IPS-18a (cell line): ENCODE measurements at regions not wholly inside any gene's neighbourhood (a gene's known extent, or its start where the extent isn't known, plus 50 kb on each side); places are given as distances from the start of the nearest gene placed in this dataset.
A peak's percentile ranks its signal among the peaks of the same experiment; 100 is the strongest.

Experiments
- H3K27ac ChIP-seq: one replicate; pipeline ENCODE4 v1.5.1; 2013; ENCODE audit warnings: low read length
- H3K27me3 ChIP-seq: one replicate; pipeline ENCODE4 v1.6.1; 2013; ENCODE audit warnings: mild to moderate bottlenecking, low read length; ENCODE audit not compliant: control insufficient read depth, insufficient read depth
- H3K36me3 ChIP-seq: one replicate; pipeline ENCODE4 v1.6.1; 2013; ENCODE audit warnings: low read depth, low read length; ENCODE audit not compliant: control insufficient read depth
- H3K4me1 ChIP-seq: one replicate; pipeline ENCODE4 v1.6.1; 2013; ENCODE audit warnings: low read depth, low read length; ENCODE audit not compliant: control insufficient read depth
- H3K4me3 ChIP-seq: one replicate; pipeline ENCODE4 v1.5.1; 2013; ENCODE audit warnings: low read length
- H3K9ac ChIP-seq: one replicate; pipeline ENCODE4 v1.6.1; 2013; ENCODE audit warnings: mild to moderate bottlenecking, low read length, moderate library complexity
- H3K9me3 ChIP-seq: one replicate; pipeline ENCODE4 v1.6.1; 2013; ENCODE audit warnings: low read depth, low read length; ENCODE audit not compliant: control insufficient read depth

GRCh38 chr11:45075519-45075918 lies 70.9 kb upstream of the PRDM11 start:
- Histone ChIP-seq H3K9me3 (no peaks in the 10 kb centered on the region), H3K9ac (no peak overlapping the region), H3K4me3 (no peak overlapping the region), H3K27me3 (no peaks in the 10 kb centered on the region), H3K36me3 (no peaks in the 10 kb centered on the region), H3K27ac (no peak overlapping the region), H3K4me1 (peaks cover 13% of the 10 kb centered on the region)

GRCh38 chr11:45075952-45076351 lies 70.5 kb upstream of the PRDM11 start:
- Histone ChIP-seq H3K9me3 (no peaks in the 10 kb centered on the region), H3K4me1 (peaks cover 13% of the 10 kb centered on the region), H3K36me3 (no peaks in the 10 kb centered on the region)

GRCh38 chr11:45076761-45077160 lies 69.7 kb upstream of the PRDM11 start:
- H3K27me3 ChIP-seq, result no peaks in the 10 kb centered on the region
- H3K27ac ChIP-seq, result no peak overlapping the region
- no peak overlapping the region for H3K4me3 ChIP-seq
- no peaks in the 10 kb centered on the region for H3K36me3 ChIP-seq
- peaks cover 13% of the 10 kb centered on the region for H3K4me1 ChIP-seq
- no peaks in the 10 kb centered on the region for H3K9me3 ChIP-seq
- H3K9ac ChIP-seq, result no peak overlapping the region

More at GRCh38 chr11:45075952-45076351, 70.5 kb upstream of the PRDM11 start:
- H3K9ac ChIP-seq, result no peak overlapping the region
- H3K27me3 ChIP-seq, result no peaks in the 10 kb centered on the region
- H3K27ac ChIP-seq, result no peak overlapping the region
- no peak overlapping the region for H3K4me3 ChIP-seq

GRCh38 chr11:45078236-45079074 lies 68.0 kb upstream of the PRDM11 start:
- Histone ChIP-seq H3K36me3 (no peaks in the 10 kb centered on the region), H3K4me1 (peaks cover 26% of the 10 kb centered on the region), H3K27ac (no peak overlapping the region), H3K4me3 (no peak overlapping the region), H3K27me3 (no peaks in the 10 kb centered on the region), H3K9me3 (no peaks in the 10 kb centered on the region), H3K9ac (no peak overlapping the region)

- no peak overlapping the region for H3K4me3 ChIP-seq
- no peaks in the 10 kb centered on the region for H3K36me3 ChIP-seq
- H3K4me1 ChIP-seq, result peaks cover 30% of the 10 kb centered on the region
- no peak overlapping the region for H3K27ac ChIP-seq
- no peaks in the 10 kb centered on the region for H3K27me3 ChIP-seq
- no peak overlapping the region for H3K9ac ChIP-seq
- no peaks in the 10 kb centered on the region for H3K9me3 ChIP-seq
Observed at GRCh38 chr11:45079075-45079444, 67.4 kb upstream of the PRDM11 start.

GRCh38 chr11:45079567-45079942 lies 66.9 kb upstream of the PRDM11 start:
- Histone ChIP-seq H3K9ac (no peak overlapping the region), H3K9me3 (no peaks in the 10 kb centered on the region), H3K4me3 (no peak overlapping the region), H3K4me1 (peaks cover 30% of the 10 kb centered on the region), H3K27me3 (no peaks in the 10 kb centered on the region), H3K36me3 (no peaks in the 10 kb centered on the region), H3K27ac (no peak overlapping the region)

GRCh38 chr11:45079943-45080719 lies 66.3 kb upstream of the PRDM11 start:
- no peaks in the 10 kb centered on the region for H3K36me3 ChIP-seq
- peaks cover 29% of the 10 kb centered on the region for H3K4me1 ChIP-seq
- no peak overlapping the region for H3K27ac ChIP-seq
- H3K27me3 ChIP-seq, result no peaks in the 10 kb centered on the region
- H3K9me3 ChIP-seq, result no peaks in the 10 kb centered on the region
- H3K9ac ChIP-seq, result no peak overlapping the region
- no peak overlapping the region for H3K4me3 ChIP-seq

GRCh38 chr11:45082744-45083543 lies 63.5 kb upstream of the PRDM11 start:
- Histone ChIP-seq H3K4me1 (peaks cover 44% of the 10 kb centered on the region), H3K4me3 (no peak overlapping the region), H3K9ac (no peak overlapping the region), H3K36me3 (no peaks in the 10 kb centered on the region), H3K9me3 (no peaks in the 10 kb centered on the region), H3K27me3 (no peaks in the 10 kb centered on the region), H3K27ac (peak overlapping the region; percentile 12)

- peak overlapping the region; percentile 12 for H3K27ac ChIP-seq
Observed at GRCh38 chr11:45083544-45084087, 62.8 kb upstream of the PRDM11 start.

GRCh38 chr11:45085646-45086501 lies 60.6 kb upstream of the PRDM11 start:
- Histone ChIP-seq H3K4me3 (no peak overlapping the region), H3K9ac (no peak overlapping the region), H3K36me3 (no peaks in the 10 kb centered on the region), H3K9me3 (no peaks in the 10 kb centered on the region), H3K27me3 (no peaks in the 10 kb centered on the region), H3K4me1 (peaks cover 39% of the 10 kb centered on the region), H3K27ac (no peak overlapping the region)

More at GRCh38 chr11:45083544-45084087, 62.8 kb upstream of the PRDM11 start:
- H3K36me3 ChIP-seq, result no peaks in the 10 kb centered on the region
- no peaks in the 10 kb centered on the region for H3K9me3 ChIP-seq
- H3K4me3 ChIP-seq, result no peak overlapping the region
- H3K27me3 ChIP-seq, result no peaks in the 10 kb centered on the region
- peaks cover 44% of the 10 kb centered on the region for H3K4me1 ChIP-seq
- H3K9ac ChIP-seq, result no peak overlapping the region
